HG02852 (cell line): ENCODE measurements at regions not wholly inside any gene's neighbourhood (a gene's known extent, or its start where the extent isn't known, plus 50 kb on each side); places are given as distances from the start of the nearest gene placed in this dataset.

Experiments
- ATAC-seq: cut with Tn5 transposase; IDR thresholded peaks from one replicate; pipeline ENCODE4 v1.9.1; 2021; ENCODE audit warnings: mild to moderate bottlenecking, moderate library complexity; ENCODE audit not compliant: unreplicated experiment

DNA sequence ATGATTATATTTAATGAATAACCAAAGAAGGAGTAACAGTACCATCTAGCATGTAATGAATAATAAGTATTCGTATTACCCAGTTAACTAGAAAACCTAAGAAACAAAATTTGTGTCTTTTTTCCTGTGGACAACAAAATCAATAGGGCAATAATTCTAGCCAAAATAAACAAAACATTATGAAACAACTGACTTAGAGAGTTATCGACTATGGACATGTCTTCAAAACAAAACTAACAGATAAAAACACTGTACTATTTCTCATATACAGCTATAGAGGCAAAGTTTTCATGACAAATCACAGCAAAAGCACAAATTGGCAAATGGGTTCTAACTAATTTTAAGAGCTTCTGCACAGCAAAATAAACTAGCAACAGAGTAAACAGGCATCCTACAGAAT, 224.1 kb downstream of the ALX1 start:
- no peak for ATAC-seq

DNA sequence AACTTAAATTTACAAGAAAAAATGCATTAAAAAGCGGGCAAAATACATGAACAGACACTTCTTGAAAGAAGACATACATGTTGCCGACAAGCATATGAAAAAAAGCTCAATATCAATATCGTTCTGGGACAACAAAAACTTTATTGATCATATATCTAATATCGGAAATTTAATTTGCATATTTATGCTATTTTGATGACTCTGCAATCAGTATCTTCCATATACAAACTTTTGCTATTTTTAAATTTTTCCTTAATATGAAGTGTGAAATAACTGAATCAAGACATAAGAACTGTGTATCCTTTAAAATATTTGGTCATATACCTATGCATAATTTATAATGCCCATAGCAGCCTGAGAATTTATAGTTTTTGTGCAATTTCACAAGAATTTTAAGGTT, 224.6 kb downstream of the ALX1 start:
- no peak for ATAC-seq

DNA sequence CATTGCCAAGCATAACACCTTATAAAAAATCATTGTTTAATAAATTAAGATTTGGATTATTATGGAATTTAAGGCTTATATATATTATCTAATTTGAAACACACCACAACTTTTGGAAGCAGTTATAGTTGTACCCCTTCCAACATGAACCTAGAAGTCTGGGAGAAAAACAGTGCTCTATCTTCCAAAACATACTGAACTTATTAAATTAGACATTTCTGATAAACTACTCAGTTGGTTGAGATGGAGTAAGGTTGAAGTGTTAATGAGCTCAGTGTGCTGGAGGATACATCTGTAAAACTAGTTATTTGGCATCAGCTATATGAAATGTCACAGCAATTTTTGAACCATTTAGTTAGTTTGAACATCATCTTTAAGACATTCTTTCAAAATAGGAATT, 227.4 kb downstream of the ALX1 start:
- ATAC-seq = no peak

DNA sequence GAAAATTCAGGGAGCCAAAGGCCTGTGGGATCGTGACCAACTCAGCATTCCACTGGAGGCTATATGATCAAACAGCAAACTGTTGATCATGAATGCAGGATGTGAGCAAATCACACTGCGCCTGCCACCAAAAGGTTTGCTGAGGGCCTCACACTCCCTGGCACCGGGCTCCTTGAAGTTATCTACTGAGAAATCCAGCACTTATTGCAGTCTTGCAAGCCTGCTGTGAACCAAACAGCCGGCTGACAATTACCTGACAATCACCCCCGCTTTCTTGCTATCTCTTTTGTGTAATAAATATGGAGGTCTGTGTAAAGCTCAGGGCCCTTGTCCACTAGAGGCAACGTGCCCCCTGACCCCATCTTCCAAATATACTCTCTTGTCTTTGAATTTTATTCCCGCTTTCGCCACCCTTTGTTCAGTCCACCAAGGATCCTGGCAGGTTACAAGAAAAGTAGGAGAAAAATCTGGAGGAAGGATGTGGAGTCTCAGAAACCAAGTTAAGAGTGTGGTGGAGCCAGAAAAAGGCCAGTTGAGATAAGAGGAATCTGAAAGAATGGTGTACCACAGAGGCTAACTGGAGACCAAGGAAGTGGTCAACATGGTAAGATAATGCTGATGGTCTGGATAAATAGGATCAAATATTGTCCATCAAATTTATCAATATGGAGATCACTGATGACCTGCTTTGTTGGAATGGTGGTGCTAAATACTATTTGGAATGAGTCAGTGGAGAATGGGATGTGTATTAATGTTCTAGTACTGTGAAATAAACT, 229.2 kb downstream of the ALX1 start:
- peak; percentile 20 for ATAC-seq

DNA sequence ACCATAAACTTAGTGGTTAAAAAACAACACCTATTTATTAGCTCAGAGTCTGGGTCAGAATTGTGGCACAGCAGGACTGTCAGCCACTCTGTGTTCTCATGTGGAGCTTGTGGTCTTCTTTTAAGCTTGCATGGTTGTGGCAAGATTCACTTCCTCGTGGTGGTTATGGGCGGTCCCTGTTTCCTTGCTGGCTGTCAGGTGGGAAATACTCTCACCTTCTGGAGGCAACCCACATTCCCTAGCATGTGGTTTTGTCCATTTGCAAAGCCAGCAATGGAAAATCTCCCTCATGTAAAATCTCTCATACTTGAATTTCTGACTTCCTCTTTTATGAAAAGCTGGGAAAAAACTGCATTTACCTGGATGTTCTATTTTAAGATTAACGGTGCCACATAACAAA, 229.8 kb downstream of the ALX1 start:
- peak; percentile 98 for ATAC-seq

DNA sequence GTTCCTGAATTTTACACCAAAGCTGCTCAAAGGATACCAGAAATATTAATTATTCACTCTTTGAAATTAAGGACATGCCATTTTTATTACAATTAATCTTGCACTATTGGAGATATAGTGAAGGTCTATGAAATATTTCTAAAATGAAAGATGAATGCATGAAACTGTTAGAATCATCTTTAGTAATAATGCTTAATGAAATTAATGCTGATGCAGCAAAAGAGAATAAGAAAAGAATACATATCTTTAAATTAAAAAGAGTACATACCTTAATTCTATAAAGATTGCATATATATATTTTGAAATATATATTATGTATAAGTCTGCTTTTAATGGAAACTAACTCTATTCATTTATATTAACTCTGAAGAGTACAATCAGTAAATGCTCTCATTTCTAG, 236.0 kb downstream of the ALX1 start:
- no peak for ATAC-seq

DNA sequence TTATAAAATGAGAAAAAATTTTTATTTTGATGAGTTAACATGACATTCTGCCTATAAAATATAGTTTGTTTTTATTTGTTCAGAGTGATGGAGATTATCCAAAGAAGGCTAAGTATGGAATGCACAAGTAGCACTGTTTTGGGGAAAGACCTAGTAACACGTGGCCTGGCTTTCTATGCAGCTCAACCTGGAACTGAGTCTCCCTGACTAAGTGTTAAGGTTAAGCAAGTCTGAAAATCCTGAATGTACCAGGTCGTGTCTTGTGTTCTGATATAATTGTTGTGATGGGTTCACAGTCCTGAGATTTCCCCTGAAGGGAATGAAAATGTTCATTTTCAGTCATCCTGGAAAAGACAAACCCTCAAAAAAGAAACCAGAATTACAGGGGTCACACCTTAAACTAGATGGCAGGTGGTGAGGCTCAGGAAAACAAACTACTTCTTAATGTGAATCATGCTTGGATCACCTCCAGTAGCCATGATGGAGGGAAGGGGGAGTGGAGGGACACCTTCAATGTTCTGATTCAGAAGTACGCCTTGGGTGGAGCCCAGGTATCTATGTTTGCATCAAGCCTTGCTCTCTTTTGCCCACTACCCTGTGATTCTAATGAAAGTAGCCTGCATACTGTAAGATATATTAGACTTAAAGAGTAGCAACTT, 236.8 kb downstream of the ALX1 start:
- no peak for ATAC-seq

DNA sequence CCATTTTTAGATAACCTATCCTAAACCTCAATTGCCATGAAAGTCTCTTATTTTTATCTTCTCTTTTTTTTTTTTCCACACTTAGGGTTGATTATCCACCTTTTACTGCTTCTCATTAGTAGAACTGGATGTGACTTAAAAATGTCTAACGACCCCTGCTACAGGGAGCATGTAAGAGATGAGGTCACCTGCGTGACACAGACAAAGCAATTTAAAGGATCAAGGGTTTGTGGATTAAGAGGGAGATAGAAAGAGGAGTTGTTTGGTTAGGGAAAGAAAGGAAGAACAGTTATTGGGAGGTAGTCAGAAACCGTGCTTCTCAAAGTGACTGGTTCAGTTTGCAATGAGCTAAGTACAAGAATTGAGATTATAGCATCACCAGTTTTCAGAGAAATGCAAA, 239.1 kb downstream of the ALX1 start:
- ATAC-seq = no peak

DNA sequence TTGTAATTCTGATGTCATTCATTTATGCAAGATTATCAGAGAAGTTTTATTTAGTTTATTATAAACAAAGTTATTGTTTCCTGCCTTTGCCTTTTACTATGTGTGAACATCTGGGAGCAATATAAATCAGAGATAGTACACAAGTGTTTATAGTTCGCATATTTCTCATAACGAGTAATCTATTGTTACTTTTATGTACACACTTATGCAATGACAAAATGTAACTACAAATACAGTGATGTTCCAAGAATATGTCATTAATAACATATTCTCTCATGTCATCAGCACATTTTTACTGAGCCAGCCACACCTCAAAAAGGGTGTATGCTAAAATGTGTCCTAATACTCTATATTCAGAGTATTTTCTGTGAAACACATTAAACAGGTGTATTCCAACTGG, 243.2 kb downstream of the ALX1 start:
- no peak for ATAC-seq

DNA sequence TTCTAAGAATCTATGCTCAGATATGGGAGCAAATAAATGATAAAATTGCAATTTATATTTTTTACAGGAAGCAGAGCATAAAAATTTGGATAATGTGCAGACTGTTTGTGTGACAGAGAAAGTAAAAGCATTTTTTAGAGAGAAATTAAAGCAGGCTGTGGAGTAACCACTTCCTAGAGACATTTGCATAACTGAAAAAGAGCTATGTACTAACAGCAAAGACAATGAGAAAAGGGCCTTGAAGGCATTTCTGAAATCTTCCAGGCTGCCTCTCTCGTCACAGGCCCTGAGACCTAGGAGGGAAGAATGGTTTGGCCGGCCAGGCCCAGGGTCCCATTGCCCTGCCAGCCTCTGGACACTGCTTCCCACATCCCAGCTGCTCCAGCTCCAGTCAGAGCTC, 247.2 kb downstream of the ALX1 start:
- ATAC-seq = peak; percentile 84

DNA sequence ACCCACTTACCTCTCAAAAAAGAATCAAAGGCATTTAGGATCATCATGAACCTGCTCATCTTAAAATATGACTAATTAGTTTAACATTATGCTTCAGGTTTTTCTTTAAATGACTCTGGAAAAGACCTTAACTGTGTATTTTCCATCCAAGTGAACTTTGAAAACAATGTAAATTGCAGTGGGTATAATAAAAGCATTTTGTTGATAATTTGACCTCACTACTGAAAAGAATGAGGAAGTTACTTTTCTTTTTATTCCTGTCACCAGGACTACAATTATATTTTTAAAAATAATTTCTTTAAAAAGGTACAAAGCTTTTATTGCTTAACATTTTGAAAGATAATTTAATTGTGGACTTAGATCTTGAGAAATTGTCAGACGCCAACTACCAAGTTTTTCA, 249.9 kb downstream of the ALX1 start:
- ATAC-seq = no peak

DNA sequence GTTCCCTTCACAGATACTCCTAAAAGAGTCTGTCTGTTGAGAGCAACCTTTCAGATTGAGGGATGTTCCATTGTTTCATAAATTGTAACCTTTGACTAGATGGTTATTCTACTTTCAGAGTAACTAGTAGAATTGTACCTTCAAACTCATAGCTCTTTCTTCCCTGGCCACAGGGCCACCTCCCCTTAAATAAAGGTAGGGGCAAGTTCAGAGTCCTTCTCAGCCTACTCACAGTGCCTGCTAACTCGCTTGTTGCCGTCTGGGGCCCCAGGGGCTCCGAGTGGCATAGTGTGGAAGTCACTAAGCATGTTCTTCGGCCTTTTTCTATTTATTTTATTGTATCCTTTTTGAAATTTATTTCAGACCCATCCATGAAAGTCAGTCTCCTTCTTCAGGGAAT, 250.4 kb downstream of the ALX1 start:
- no peak for ATAC-seq

DNA sequence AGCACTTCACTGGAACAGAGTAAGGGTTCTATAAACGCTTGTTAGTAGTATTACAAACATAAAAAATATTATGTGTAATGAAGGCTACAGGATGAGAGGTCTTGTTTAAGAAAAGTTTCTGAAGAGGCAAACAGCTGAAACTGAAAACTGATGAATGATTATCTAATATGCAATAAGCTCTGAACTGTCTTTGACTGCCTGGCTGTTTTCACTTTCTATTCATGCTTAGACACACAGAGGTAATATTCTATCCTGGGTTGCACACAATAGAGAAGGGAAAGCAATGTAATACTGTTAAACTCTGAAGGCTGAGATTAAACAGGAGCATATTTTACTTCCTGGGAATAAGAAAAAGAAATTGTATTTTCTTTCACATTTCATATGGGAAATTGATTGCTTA, 251.3 kb downstream of the ALX1 start:
- peak; percentile 82 for ATAC-seq

DNA sequence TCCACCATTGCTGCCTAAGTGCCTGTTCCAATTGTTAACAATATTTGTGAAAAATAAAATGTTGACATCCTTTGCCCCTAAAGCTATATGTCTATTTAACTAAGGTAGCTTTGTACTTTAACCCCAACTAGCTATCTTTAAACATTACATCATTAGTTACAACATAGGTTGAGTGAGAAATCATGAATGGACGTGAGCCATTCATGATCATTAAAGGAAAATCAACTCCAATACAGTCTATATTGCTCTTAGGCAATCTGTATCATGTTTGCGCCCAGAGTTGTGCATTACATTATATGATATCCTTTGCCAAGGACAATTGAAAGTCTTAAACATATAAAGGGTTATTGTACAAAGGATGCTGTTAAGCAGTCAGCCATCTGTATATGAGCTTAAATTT, 269.6 kb downstream of the ALX1 start:
- ATAC-seq = no peak

DNA sequence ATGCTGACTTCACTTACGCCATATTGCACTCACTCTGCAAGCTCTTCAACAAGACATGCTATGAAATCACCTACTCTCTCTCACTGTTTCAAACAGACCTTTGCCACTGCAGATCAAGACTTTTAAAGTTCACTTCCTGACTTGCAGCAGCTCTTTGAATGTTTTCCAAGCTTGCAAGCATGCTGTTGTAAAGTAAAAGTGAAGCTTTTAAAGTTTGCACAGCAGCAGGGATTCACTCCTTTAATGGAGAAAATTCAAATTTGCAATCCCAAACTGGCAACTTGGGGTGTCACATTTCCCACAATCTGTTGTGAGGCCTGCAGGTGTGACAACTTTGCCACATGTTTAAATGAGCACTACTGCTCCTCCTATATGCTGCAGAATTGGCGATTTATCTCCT, 270.9 kb downstream of the ALX1 start:
- ATAC-seq = no peak

DNA sequence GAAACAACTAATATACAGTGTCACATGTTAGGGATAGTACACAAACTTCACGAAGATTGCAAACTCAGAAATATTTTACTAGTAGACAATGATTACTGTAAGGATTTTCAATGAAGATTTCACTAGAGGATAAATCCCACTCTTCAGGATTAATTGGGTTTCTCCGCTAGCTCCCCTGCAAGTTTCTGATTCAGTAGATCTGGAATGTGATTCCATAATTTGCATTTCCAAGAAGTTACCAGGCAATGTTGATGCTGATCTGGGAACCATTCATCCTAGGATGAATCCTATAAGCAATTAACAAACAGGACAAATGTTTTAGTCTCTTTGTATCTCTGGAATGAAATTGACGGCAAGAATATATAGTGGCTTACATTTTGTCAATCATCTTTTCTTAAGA, 272.4 kb downstream of the ALX1 start:
- ATAC-seq = no peak

DNA sequence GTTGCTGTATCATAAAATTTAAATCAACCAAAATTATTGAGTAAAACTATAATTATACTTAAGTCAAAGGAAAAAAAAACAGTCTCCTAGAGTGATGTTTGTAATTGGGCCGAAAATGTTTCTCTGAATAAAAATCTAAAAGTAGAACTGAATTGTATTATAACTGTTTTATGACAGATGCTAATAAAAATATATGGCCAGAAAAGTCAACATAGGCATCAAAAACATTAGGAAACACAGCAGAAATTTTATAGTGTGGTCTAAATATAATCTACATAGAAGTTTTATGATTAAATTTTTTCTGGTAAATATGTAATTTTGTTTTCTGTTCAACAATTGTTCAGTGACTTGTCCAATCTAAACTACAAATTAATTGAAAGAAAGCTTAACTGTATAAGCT, 277.8 kb downstream of the ALX1 start:
- no peak for ATAC-seq

DNA sequence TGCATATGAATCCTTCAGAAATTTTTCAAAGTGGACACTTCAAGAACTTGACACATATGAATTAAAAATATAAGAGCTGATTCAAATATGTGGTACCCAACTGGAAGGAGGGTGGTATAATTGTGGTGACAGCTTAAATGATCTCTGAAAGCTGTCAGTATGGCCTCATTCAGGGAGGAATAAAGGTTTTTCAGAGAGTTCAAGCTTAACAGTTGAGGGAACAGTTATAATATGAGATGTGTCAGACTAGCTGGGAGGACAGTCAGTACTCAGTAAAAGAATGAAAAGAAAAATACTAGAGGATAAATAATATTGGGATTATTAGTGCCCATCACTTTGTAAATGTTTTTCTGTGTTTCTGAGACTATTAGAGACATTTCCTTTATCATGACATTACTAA, 277.5 kb downstream of the RASSF9 start:
- no peak for ATAC-seq

DNA sequence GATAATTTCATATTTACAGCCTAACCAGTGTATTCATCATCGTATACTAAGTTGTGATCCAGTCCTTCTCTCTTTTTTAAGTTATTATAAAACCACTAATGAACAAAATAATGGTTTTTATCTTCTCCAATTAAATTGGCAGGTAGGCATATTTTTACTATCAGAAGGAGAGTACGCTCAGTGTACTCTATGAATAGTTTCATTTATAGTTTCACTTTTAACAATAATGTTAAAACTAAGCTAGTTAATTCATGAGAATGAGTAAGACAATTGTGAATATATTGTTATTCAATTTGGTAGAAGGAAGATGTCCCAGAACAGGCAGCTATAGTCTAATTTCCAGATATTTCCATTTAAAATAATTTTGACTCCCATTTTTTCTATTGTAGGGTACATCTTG, 277.1 kb downstream of the RASSF9 start:
- no peak for ATAC-seq

DNA sequence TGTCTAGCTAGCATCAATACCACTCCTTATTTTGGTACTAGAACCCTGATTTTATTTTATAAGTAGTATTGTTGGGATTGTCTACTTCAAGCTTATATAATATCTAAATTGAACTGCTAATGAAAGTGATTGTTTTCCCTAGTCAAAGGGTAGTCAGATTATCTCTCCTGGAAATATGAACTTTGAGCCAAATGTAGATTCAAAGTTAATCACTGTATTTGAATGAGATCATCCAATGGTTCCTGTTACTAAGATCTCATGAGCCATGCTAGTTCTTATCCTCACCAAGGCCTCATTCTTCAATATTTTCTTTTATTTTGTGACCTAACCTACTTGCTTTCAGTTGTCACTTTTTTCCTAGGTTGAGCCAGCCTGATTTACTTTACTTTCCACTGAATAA, 276.7 kb downstream of the RASSF9 start:
- ATAC-seq = no peak

DNA sequence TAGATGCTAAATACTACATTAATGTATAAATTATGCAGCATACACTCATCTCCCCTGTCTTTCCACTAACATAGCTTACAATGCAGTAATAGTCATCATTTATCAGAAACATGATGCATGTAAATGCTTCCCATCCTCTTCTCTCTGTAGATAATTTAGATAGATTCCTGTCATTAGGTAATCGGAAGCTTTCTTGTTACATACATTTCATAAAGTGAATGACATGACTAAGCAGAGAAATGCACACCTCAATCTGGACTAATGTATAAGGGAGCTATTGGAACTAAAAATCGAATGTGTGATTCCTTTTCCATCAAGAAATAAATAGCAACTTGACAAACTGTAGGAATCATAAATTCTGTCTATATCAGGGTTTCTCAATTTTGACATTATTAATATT, 273.4 kb downstream of the RASSF9 start:
- no peak for ATAC-seq

DNA sequence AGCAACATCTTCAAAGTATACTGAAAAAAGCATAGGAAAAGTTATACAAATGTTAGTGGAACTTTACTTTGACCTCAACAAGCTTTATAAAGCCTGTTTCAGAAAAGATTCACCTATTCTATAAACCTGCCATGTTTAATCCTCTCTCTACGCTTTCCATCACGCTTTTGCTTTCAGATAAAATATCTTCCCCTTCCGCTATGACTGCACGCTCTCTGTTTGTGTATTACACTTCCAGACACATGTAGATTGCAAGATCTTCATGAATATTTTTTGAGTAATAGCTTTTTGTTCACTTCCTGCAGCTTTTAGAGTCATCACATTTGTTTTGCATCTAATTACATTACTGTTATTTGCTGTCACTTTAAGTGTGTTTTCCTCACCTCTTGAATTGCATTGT, 271.4 kb downstream of the RASSF9 start:
- no peak for ATAC-seq
